ENCODE measurements at regions not wholly inside any gene's neighbourhood (a gene's known extent, or its start where the extent isn't known, plus 50 kb on each side); places are given as distances from the start of the nearest gene placed in this dataset.
"Not testable (repeated sequence)": the region's sequence is repeated elsewhere in the genome, so short reads cannot be mapped to it uniquely, and the experiment has no call there.

DNA sequence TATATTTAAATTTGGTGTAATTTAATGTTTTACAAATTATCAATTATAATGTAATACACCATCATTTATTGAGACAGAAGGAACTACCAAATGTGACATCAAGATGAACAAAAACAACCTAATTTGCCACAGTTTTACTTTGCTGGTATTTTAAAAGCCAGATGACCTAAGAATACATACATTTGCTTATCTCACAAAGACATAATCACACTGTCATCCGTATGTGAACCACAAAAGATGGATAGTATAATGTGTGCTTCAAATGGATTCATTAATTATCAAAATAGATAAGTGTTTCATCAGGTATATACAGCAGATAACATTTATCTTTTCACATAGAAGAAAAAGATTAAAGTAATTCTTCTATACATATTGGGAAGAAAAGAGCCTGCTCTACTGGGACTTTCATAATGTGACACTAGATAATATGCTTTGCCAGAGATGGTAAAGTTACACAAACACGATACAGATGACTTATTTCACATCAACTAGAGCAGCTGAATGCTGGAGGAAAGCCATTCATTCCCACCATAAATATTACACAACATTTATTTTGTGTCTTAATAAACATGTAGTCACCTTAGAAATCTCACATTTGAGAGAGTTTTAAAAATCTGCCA, 278.5 kb downstream of the ISL1 start:
- FAIRE-seq, result no peak

GRCh38 chr5:51664491-51665250, 281.4 kb downstream of the ISL1 start:
- FAIRE-seq, result no peak

DNA sequence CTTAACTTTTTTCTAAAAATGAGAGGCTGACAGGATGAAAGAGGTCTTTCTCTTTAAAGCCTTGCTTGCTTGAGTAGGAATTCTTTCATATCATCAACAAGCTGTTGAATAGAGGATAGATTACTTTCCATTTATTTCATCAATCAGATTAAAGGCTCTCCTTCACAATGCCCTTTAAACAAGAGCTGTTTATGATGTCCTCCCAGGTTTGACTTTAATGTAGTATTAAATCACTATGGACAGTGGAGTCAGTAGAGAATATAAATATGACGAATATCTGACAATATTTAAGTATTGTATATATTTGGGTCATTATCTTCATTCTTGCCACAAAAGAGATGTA, 282.0 kb downstream of the ISL1 start:
- no peak for FAIRE-seq

DNA sequence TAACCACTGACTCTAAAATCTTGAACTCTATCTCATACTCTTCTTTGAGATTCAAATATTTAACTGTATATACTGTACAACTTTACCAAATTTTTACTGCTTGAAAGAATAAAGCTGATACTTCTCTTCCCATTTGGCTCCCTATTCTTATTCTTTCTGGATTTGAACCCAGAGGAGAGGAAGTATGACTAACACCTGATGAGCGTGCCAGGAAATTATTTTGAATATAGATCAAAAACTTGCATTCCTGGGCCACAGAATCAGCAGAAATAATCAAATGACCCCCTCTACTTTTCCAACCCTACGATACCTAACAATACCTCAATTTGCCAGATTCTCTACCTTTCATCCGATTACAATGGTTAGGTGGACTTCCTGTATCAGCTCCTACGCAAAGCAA, 285.8 kb downstream of the ISL1 start:
- no peak for FAIRE-seq

GRCh38 chr5:51678330-51678729, 295.1 kb downstream of the ISL1 start:
- no peak for FAIRE-seq

DNA sequence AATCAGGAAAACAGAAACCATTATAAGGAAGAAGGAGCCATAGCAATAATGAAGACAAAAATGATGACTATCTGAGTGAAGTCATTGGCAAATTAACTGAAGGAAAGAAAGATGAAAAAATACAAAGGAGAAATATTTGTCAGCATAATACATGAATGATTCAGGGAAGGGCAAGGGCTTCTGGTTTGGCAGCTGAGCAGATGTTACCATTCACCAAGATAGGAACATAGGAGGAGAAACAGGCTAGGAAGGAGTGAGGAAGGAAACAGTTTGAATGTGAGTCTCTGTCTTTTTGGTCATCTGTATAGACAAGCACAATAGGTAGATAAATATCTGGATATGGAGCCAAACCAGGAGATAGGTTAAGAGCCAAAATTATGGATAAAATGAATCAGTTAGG, 296.0 kb downstream of the ISL1 start:
- FAIRE-seq, result no peak

GRCh38 chr5:51684794-51685355, 301.6 kb downstream of the ISL1 start:
- FAIRE-seq, result peak; percentile 55

DNA sequence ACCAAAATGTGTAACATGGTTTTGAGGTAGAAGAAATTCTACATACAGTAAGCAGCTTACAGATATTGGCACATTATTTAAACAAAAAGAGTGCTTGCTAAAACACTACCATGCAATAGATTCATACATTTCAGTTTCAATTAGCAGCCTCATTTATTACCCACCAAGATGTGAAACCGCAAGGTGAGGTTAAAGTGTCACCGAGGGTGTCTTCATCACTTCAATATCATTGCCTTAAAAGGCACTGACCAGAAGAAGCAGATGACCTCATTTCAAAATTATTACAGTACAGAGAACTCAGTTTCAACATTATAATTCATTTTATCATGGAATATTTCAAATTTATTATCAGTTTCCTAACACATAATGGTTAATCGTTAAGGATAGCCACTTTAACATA, 302.2 kb downstream of the ISL1 start:
- FAIRE-seq, result no peak

GRCh38 chr5:51686622-51687021, 303.4 kb downstream of the ISL1 start:
- FAIRE-seq, result no peak

- no peak for FAIRE-seq
These were observed 308.4 kb downstream of the ISL1 start for GRCh38 chr5:51691538-51692079.

GRCh38 chr5:51694826-51695225, 311.6 kb downstream of the ISL1 start:
- FAIRE-seq, result no peak

- no peak for FAIRE-seq
These were observed 312.9 kb downstream of the ISL1 start for GRCh38 chr5:51696122-51696521.

DNA sequence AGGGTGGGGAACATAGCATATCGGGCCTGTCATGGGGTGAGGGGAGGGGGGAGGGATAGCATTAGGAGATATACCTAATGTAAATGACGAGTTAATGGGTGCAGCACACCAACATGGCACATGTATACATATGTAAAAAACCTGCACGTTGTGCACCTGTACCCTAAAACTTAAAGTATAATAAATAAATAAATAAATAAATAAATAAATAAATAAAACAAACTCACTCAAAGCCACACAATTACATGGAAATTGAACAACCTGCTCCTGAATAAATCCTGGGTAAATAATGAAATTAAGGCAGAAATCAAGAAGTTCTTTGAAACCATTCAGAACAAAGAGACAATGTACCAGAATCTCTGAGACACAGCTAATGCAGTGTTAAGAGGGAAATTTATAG, 318.8 kb downstream of the ISL1 start:
- FAIRE-seq, result not testable (repeated sequence)

DNA sequence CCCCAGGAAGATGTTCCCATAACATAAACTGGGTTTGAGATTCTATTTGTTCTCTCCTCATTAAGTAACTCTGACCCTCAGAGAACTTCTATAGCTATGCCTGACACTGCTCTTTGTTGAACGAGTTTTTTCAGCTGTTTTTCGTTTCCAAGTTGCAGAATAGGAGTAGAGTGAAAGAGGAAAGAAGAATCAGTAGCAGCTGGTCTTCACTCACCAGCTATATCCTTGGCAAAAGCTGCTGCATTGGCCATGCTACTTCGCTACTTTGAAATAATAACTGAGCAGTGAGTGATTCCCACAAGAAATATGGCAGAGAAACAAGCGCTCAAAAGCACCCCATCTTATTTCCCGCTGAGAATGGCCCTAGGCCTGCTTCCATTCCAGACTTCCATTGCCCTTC, 329.0 kb downstream of the ISL1 start:
- FAIRE-seq, result no peak

DNA sequence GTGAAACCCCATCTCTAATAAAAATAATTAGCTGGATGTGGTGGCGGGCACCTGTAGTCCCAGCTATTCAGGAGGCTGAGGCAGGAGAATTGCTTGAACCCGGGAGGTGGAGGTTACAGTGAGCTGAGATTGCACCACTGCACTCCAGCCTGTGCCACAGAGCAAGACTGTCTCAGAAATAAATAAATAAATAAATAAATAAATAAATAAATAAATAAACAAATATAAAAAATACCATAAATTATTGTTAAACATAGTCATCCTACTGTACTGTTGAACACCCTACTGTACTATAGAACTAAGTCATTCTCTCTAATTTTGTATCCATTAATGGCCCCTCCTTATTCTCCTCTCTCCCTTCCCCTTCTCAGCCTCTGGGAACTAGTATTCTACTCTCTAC, 332.2 kb downstream of the ISL1 start:
- FAIRE-seq, result not testable (repeated sequence)

GRCh38 chr5:51731421-51732029, 348.3 kb downstream of the ISL1 start:
- peak; percentile 80 for FAIRE-seq

DNA sequence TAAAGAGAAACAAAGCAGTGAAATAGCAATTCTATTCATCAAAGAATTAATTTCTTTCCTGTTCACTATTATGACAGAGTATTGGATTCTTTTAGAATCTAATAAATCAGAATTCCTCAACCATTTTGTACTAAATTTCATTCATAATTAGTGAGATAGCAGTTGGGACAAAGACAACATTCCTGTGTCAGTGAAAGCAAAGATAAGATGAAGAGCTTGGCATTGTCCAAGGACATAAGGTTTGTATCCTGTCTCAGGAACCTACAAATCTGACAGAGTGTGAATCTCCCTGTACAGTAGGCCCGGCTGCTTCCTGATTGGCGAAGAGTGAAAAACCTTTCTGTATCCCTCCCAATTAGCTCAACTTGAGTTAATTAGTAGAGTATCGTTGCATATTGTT, 349.1 kb downstream of the ISL1 start:
- FAIRE-seq, result no peak

DNA sequence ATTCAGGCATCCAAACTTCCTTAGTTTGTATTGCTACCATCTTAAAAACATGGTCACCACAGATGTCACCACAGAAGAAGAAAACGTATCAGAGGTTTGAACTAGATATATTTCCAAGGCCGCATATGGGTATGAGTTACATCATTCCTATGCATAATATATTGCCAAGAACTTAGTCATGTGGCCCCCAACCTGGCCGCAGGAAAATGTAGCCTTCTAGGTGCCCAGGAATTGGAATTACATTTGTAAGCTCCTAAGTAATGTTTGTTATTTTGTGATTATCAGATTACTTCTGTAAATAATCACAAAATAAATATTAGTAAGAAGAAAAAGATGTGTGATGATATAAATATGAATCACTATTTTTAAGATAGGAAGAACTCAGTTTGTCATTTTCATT, 351.4 kb downstream of the ISL1 start:
- FAIRE-seq, result no peak

GRCh38 chr5:51746023-51746422, 362.8 kb downstream of the ISL1 start:
- no peak for FAIRE-seq

- FAIRE-seq, result no peak
These were observed 365.4 kb downstream of the ISL1 start for GRCh38 chr5:51748647-51749046.
